Body of pancreas (tissue), 4 donors: ENCODE measurements at regions not wholly inside any gene's neighbourhood (a gene's known extent, or its start where the extent isn't known, plus 50 kb on each side); places are given as distances from the start of the nearest gene placed in this dataset.

ENCODE experiments used
- CTCF ChIP-seq, 7 experiments: fragments of 450-650 bp in 4 of 7; fragments of 200-600 bp in 3 of 7; sonication (generic) in 3 of 7; IDR thresholded peaks; one replicate each; pipeline ENCODE4 v1.5.1; 2016 to 2019; ENCODE audit warnings: antibody characterized with exemption in 7 of 7
- POLR2A ChIP-seq, 3 donors: fragments of 450-650 bp; IDR thresholded peaks; one replicate each; pipeline ENCODE4 v1.6.1; 2016; ENCODE audit warnings: antibody characterized with exemption in 3 of 3, mild to moderate bottlenecking in 2 of 3

DNA sequence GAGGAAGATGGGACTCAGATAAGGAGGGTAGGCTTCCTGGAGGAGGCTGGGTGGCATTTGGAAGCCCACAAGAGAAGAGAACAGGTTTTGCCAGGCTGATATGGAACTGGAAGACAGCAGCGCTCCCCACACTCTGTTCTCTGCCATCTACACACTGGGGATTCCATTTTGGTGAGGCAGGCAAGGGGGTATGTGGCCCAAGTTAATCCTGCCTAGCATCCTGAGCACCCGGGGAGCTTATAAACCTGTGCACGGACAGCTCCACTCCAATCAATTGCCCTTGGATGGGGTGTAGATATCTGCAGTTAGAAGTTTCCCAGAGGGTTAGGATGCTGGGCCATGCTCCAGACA, 158.8 kb downstream of the MACROH2A1 start:
- no peak for TF ChIP-seq CTCF (IDR thresholded peaks at IDR 0.05)
- TF ChIP-seq POLR2A (IDR thresholded peaks at IDR 0.05): no peak
